H1 (cell line): ENCODE measurements at regions not wholly inside any gene's neighbourhood (a gene's known extent, or its start where the extent isn't known, plus 50 kb on each side); places are given as distances from the start of the nearest gene placed in this dataset.

Experiments used
- CTCF ChIA-PET: fragments of 300-600 bp; sonication (Branson Sonifier 250); formaldehyde crosslinking; loops from one replicate; lab custom pipeline; 2021; ENCODE audit not compliant: partially characterized antibody; lab: Charles Lee
- POLR2A ChIA-PET: fragments of 300-600 bp; sonication (Branson Sonifier 250); formaldehyde crosslinking; loops from one replicate; lab custom pipeline; 2021; ENCODE audit warnings: inconsistent platforms; ENCODE audit not compliant: partially characterized antibody; lab: Charles Lee
- DNase-seq, 2 experiments: peaks; one replicate each; pipeline versions ENCODE4 v3.0.0 to v3.0.0-alpha.2; 2010 to 2022; ENCODE audit warnings: low spot score in 2 of 2, low read depth in 1 of 2, mixed read lengths in 1 of 2
- FAIRE-seq: peaks from 2 replicates; lab custom pipeline; 2011; peaks lifted over from hg19 to GRCh38; lab: Jason Lieb, UNC
- H2AFZ ChIP-seq: 2 replicates; pipeline ENCODE4 v1.8.1; 2012; ENCODE audit warnings: low read length, inconsistent platforms
- H2AK5ac ChIP-seq: 2 replicates; pipeline ENCODE4 v1.6.1; 2013; ENCODE audit warnings: low read depth, low read length
- H2BK120ac ChIP-seq: replicated peaks from 2 replicates; pipeline ENCODE3; 2013; ENCODE audit warnings: low read depth, low read length, inconsistent platforms
- H2BK12ac ChIP-seq: 2 replicates; pipeline ENCODE4 v1.6.1; 2013; ENCODE audit warnings: low read depth, low read length
- H2BK15ac ChIP-seq: 2 replicates; pipeline ENCODE4 v1.6.1; 2013; ENCODE audit warnings: low read length
- H2BK20ac ChIP-seq: 2 replicates; pipeline ENCODE4 v1.6.1; 2013; ENCODE audit warnings: low read length
- H2BK5ac ChIP-seq: 2 replicates; pipeline ENCODE4 v1.6.1; 2013; ENCODE audit warnings: low read depth, low read length
- H3K14ac ChIP-seq: 2 replicates; pipeline ENCODE4 v1.6.1; 2013; ENCODE audit warnings: inconsistent platforms; ENCODE audit not compliant: insufficient read length
- H3K18ac ChIP-seq: 2 replicates; pipeline ENCODE4 v1.6.1; 2013; ENCODE audit warnings: low read length; ENCODE audit errors: extremely low read depth
- H3K23ac ChIP-seq: 2 replicates; pipeline ENCODE4 v1.6.1; 2013; ENCODE audit warnings: inconsistent platforms; ENCODE audit not compliant: insufficient read length
- H3K23me2 ChIP-seq: 2 replicates; pipeline ENCODE4 v1.6.1; 2013; ENCODE audit warnings: low read depth, low read length
- H3K27ac ChIP-seq: 2 replicates; pipeline ENCODE4 v1.6.1; 2011; ENCODE audit warnings: low read depth, low read length, inconsistent platforms
- H3K27me3 ChIP-seq, 4 experiments: replicated peaks in 1 of 4; 1 replicate in 1 of 4; 2 replicates in 3 of 4; pipeline versions ENCODE4 v1.6.1 to v1.8.1; 2011 to 2013; ENCODE audit warnings: low read length in 3 of 4, mild to moderate bottlenecking in 3 of 4, inconsistent platforms in 2 of 4, mixed read lengths in 2 of 4, moderate library complexity in 1 of 4; ENCODE audit not compliant: control insufficient read depth in 3 of 4, insufficient read depth in 3 of 4; ENCODE audit errors: extremely low read depth in 1 of 4
- H3K36me3 ChIP-seq, 4 experiments: 2 replicates each; pipeline versions ENCODE4 v1.6.1 to v1.8.1; 2011 to 2013; ENCODE audit warnings: mild to moderate bottlenecking in 4 of 4, low read length in 3 of 4, moderate library complexity in 2 of 4, control low read depth in 1 of 4, inconsistent platforms in 1 of 4; ENCODE audit not compliant: insufficient read depth in 4 of 4, control insufficient read depth in 2 of 4
- H3K4ac ChIP-seq: replicated peaks from 2 replicates; pipeline ENCODE3; 2013; ENCODE audit warnings: low read length, low read depth, mixed read lengths, inconsistent platforms; ENCODE audit not compliant: insufficient read length
- H3K4me1 ChIP-seq, 4 experiments: replicated peaks in 1 of 4; 1 replicate in 1 of 4; 2 replicates in 3 of 4; pipeline versions ENCODE4 v1.6.1 to v1.8.1; 2011 to 2013; ENCODE audit warnings: low read length in 3 of 4, inconsistent platforms in 2 of 4, mixed read lengths in 1 of 4; ENCODE audit not compliant: insufficient read depth in 4 of 4, control insufficient read depth in 3 of 4
- H3K4me2 ChIP-seq, 2 experiments: 2 replicates each; pipeline versions ENCODE4 v1.6.1 to v1.8.1; 2011 to 2013; ENCODE audit warnings: low read depth in 2 of 2, low read length in 2 of 2, control low read depth in 1 of 2, inconsistent platforms in 1 of 2, mild to moderate bottlenecking in 1 of 2; ENCODE audit not compliant: insufficient read depth in 1 of 2
- H3K4me3 ChIP-seq, 4 experiments: fragments of 200-600, 300-600 bp in 1 of 4; sonication (generic), shearing (Covaris generic), sonication (Bioruptor Twin) in 1 of 4; 2 replicates each; pipeline versions ENCODE4 v1.5.1 to v1.8.1; 2011 to 2016; ENCODE audit warnings: low read length in 4 of 4, low read depth in 3 of 4, control low read depth in 2 of 4, inconsistent platforms in 2 of 4, mild to moderate bottlenecking in 2 of 4, mixed read lengths in 1 of 4, moderate library complexity in 1 of 4; ENCODE audit not compliant: insufficient read depth in 2 of 4; ENCODE audit errors: extremely low read depth in 1 of 4
- H3K56ac ChIP-seq: replicated peaks from 2 replicates; pipeline ENCODE3; 2013; ENCODE audit warnings: low read depth, mild to moderate bottlenecking, mixed read lengths, low read length, inconsistent platforms; ENCODE audit not compliant: insufficient read length
- H3K79me1 ChIP-seq: 2 replicates; pipeline ENCODE4 v1.6.1; 2013; ENCODE audit warnings: low read depth, low read length, control low read depth
- H3K79me2 ChIP-seq, 2 experiments: 2 replicates each; pipeline versions ENCODE4 v1.6.1 to v1.8.1; 2012 to 2013; ENCODE audit warnings: low read length in 2 of 2, mild to moderate bottlenecking in 2 of 2, inconsistent platforms in 1 of 2; ENCODE audit not compliant: insufficient read depth in 2 of 2, control insufficient read depth in 1 of 2
- H3K9ac ChIP-seq, 4 experiments: replicated peaks in 1 of 4; 1 replicate in 1 of 4; 2 replicates in 3 of 4; pipeline versions ENCODE4 v1.6.1 to v1.8.1; 2011 to 2013; ENCODE audit warnings: low read depth in 3 of 4, low read length in 3 of 4, control low read depth in 2 of 4, mild to moderate bottlenecking in 2 of 4, moderate library complexity in 2 of 4, inconsistent platforms in 1 of 4; ENCODE audit errors: extremely low read depth in 1 of 4
- H3K9me3 ChIP-seq, 2 experiments: 2 replicates each; pipeline versions ENCODE4 v1.6.1 to v1.8.1; 2012 to 2013; ENCODE audit warnings: mild to moderate bottlenecking in 2 of 2, moderate library complexity in 2 of 2, control low read depth in 1 of 2, inconsistent platforms in 1 of 2, low read depth in 1 of 2, low read length in 1 of 2, mixed read lengths in 1 of 2; ENCODE audit not compliant: insufficient read depth in 2 of 2
- H4K20me1 ChIP-seq, 2 experiments: replicated peaks in 1 of 2; 2 replicates each; pipeline versions ENCODE3 to v1.8.1; 2011 to 2013; ENCODE audit warnings: inconsistent platforms in 2 of 2, low read length in 2 of 2, mild to moderate bottlenecking in 1 of 2; ENCODE audit not compliant: insufficient read depth in 2 of 2, control insufficient read depth in 1 of 2
- H4K5ac ChIP-seq: 2 replicates; pipeline ENCODE4 v1.6.1; 2013; ENCODE audit warnings: low read length, low read depth, mixed read lengths, inconsistent platforms; ENCODE audit not compliant: insufficient read length
- H4K8ac ChIP-seq: 2 replicates; pipeline ENCODE4 v1.8.0; 2013; ENCODE audit warnings: mild to moderate bottlenecking, moderate library complexity, low read length, inconsistent platforms; ENCODE audit not compliant: insufficient read depth; ENCODE audit errors: extremely low read depth
- H4K91ac ChIP-seq: replicated peaks from 2 replicates; pipeline ENCODE3; 2013; ENCODE audit warnings: low read length, mixed read lengths, inconsistent platforms; ENCODE audit not compliant: insufficient read length
- JUN ChIP-seq: IDR thresholded peaks from 2 replicates; pipeline ENCODE4 v1.6.1; 2011; ENCODE audit warnings: low read depth, mild to moderate bottlenecking, improper control_type of control experiment, low read length
- POLR2AphosphoS5 ChIP-seq: IDR thresholded peaks from 2 replicates; pipeline ENCODE4 v1.6.1; 2011; ENCODE audit warnings: low read depth, low read length
- SUZ12 ChIP-seq: fragments of 200-600 bp; sonication (generic); IDR thresholded peaks from 2 replicates; pipeline ENCODE4 v1.6.1; 2012; ENCODE audit warnings: mild to moderate bottlenecking, inconsistent platforms, low read length, moderate library complexity, mixed read lengths
- WGBS, 2 experiments: shearing (Covaris generic) in 1 of 2; methylation state at CpG; one replicate each; pipeline versions ENCODE4 v1.1.6 to v1.1.7; 2013 to 2015; ENCODE audit warnings: low lambda C conversion rate in 2 of 2, mixed read lengths in 2 of 2, inconsistent platforms in 1 of 2, low coverage in 1 of 2, missing lambda C conversion rate in 1 of 2; ENCODE audit not compliant: insufficient replicate concordance in 2 of 2, insufficient coverage in 1 of 2, insufficient read length in 1 of 2; ENCODE audit errors: extremely low coverage in 1 of 2, missing lambda C conversion rate in 1 of 2; 5-methylcytosine and 5-hydroxymethylcytosine counted together

DNA sequence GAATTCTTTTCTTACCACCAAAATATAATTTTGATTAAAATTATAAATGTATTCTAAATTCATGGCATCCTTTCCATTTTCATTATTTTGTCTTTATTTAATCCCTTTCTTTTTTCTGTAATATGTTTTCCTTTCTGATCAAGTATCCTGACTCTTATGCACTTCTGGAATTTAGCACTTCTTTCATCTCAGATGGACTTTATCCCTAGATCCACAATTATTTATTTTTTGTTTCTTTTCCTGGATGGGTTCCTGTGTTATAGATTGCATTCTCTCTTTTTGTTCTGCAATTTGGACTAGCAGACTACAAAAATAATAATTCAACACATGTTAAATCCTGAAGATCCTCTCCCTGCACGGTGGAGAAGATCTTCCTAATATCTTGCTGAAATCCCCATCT lies 76.9 kb upstream of the CDIN1 start:
- 96% methylated on average over 1 of the region's 1 CpG; no CpG with 5 or more reads in 1 of the 2 experiments for WGBS, 2 experiments
- Histone ChIP-seq H3K23me2 (no peaks in the 10 kb centered on the region), H2BK15ac (no peak overlapping the region), H3K4me2 (no peak overlapping the region), H2BK12ac (no peak overlapping the region), H2BK5ac (no peak overlapping the region), H3K36me3 (no peaks in the 10 kb centered on the region), H3K27ac (no peak overlapping the region), H3K27me3 (no peaks in the 10 kb centered on the region), H2BK120ac (no peak overlapping the region), H3K56ac (no peak overlapping the region), H4K91ac (no peak overlapping the region), H3K4ac (no peak overlapping the region), H3K9me3 (no peaks in the 10 kb centered on the region), H4K20me1 (no peaks in the 10 kb centered on the region), H3K4me1 (peaks cover 0 to 2% (median 0%) of the 10 kb centered on the region in 4 experiments; a peak in 1 of 7 replicates), H4K5ac (no peak overlapping the region), H2BK20ac (no peak overlapping the region), H4K8ac (no peak overlapping the region), H3K23ac (no peak overlapping the region), H3K4me3 (no peak overlapping the region), H3K79me2 (no peaks in the 10 kb centered on the region), H3K79me1 (no peaks in the 10 kb centered on the region), H2AK5ac (no peak overlapping the region), H2AFZ (no peak overlapping the region), H3K14ac (no peak overlapping the region), H3K9ac (no peak overlapping the region), H3K18ac (no peak overlapping the region)
- ChIA-PET POLR2A (no interaction called here), CTCF (interaction anchor here (1.2 to 2.1 kb wide), 3 partner anchors 13 to 376 kb away, joined by 3 to 11 read pairs (median 3); no protein-coding TSS in a partner anchor)
- no peak for FAIRE-seq
- DNase-seq: no peak
- TF ChIP-seq JUN (no peak), POLR2AphosphoS5 (no peak), SUZ12 (no peak)
